Subcutaneous abdominal adipose tissue (tissue), 5 donors: ENCODE measurements at regions not wholly inside any gene's neighbourhood (a gene's known extent, or its start where the extent isn't known, plus 50 kb on each side); places are given as distances from the start of the nearest gene placed in this dataset.

Source experiments
- H3K27ac ChIP-seq: one replicate; pipeline ENCODE4 v1.7.0; 2013; ENCODE audit warnings: low read depth, mild to moderate bottlenecking, inconsistent platforms, low read length, moderate library complexity
- H3K27me3 ChIP-seq, 5 donors: one replicate each; pipeline ENCODE4 v1.7.0; 2013; ENCODE audit warnings: low read length in 5 of 5, inconsistent platforms in 1 of 5; ENCODE audit not compliant: control insufficient read depth in 5 of 5, insufficient read depth in 4 of 5
- H3K36me3 ChIP-seq, 5 donors: one replicate each; pipeline ENCODE4 v1.7.0; 2013; ENCODE audit warnings: low read length in 5 of 5; ENCODE audit not compliant: control insufficient read depth in 5 of 5, insufficient read depth in 5 of 5
- H3K4me1 ChIP-seq, 5 donors: one replicate each; pipeline ENCODE4 v1.7.0; 2013; ENCODE audit warnings: low read length in 5 of 5, mild to moderate bottlenecking in 3 of 5, moderate library complexity in 1 of 5; ENCODE audit not compliant: control insufficient read depth in 5 of 5, insufficient read depth in 5 of 5
- H3K4me3 ChIP-seq, 5 donors: one replicate each; pipeline ENCODE4 v1.7.0; 2013; ENCODE audit warnings: low read length in 5 of 5, low read depth in 1 of 5
- H3K9ac ChIP-seq, 5 donors: one replicate each; pipeline ENCODE4 v1.7.0; 2013; ENCODE audit warnings: low read length in 5 of 5, mild to moderate bottlenecking in 4 of 5, moderate library complexity in 3 of 5
- H3K9me3 ChIP-seq, 5 donors: one replicate each; pipeline ENCODE4 v1.7.0; 2013; ENCODE audit warnings: low read length in 5 of 5; ENCODE audit not compliant: control insufficient read depth in 5 of 5
- donor health status: healthy.
- donor health status: healthy.
- donor health status: healthy.
- donor health status: healthy.
- donor health status: healthy.

GRCh38 chr3:197432384-197433127 lies 123.2 kb downstream of the BDH1 start:
- H3K9me3 ChIP-seq: no peaks in the 10 kb centered on the region
- H3K4me1 ChIP-seq: peaks cover 0 to 8% (median 0%) of the 10 kb centered on the region in 5 donors
- H3K27me3 ChIP-seq: peaks cover 0 to 5% (median 5%) of the 10 kb centered on the region in 5 donors
- H3K36me3 ChIP-seq: no peaks in the 10 kb centered on the region
- no peak overlapping the region for H3K9ac ChIP-seq
- no peak overlapping the region for H3K27ac ChIP-seq
- no peak overlapping the region for H3K4me3 ChIP-seq

GRCh38 chr3:197431346-197431910 lies 124.3 kb downstream of the BDH1 start:
- Histone ChIP-seq H3K9me3 (no peaks in the 10 kb centered on the region), H3K27ac (no peak overlapping the region), H3K36me3 (no peaks in the 10 kb centered on the region), H3K4me1 (peaks cover 0 to 8% (median 0%) of the 10 kb centered on the region in 5 donors), H3K4me3 (no peak overlapping the region), H3K9ac (no peak overlapping the region), H3K27me3 (peaks cover 0 to 5% (median 5%) of the 10 kb centered on the region in 5 donors)

GRCh38 chr3:197430934-197431333 lies 124.8 kb downstream of the BDH1 start:
- Histone ChIP-seq H3K27ac (no peak overlapping the region), H3K9ac (no peak overlapping the region), H3K9me3 (no peaks in the 10 kb centered on the region), H3K27me3 (peaks cover 0 to 5% (median 5%) of the 10 kb centered on the region in 5 donors), H3K4me1 (peaks cover 0 to 8% (median 0%) of the 10 kb centered on the region in 5 donors), H3K4me3 (no peak overlapping the region), H3K36me3 (no peaks in the 10 kb centered on the region)

GRCh38 chr3:197430502-197430901 lies 125.3 kb downstream of the BDH1 start:
- Histone ChIP-seq H3K27ac (no peak overlapping the region), H3K27me3 (peaks cover 0 to 5% (median 5%) of the 10 kb centered on the region in 5 donors), H3K4me1 (peaks cover 0 to 8% (median 0%) of the 10 kb centered on the region in 5 donors)

GRCh38 chr3:197428952-197429351 lies 126.8 kb downstream of the BDH1 start:
- Histone ChIP-seq H3K4me1 (peaks cover 0 to 8% (median 0%) of the 10 kb centered on the region in 5 donors), H3K9ac (no peak overlapping the region), H3K27ac (no peak overlapping the region), H3K4me3 (no peak overlapping the region), H3K9me3 (no peaks in the 10 kb centered on the region), H3K36me3 (no peaks in the 10 kb centered on the region), H3K27me3 (peaks cover 3 to 11% (median 5%) of the 10 kb centered on the region in 5 donors)

More at GRCh38 chr3:197430502-197430901, 125.3 kb downstream of the BDH1 start:
- no peak overlapping the region for H3K4me3 ChIP-seq
- no peaks in the 10 kb centered on the region for H3K36me3 ChIP-seq
- no peak overlapping the region for H3K9ac ChIP-seq
- H3K9me3 ChIP-seq: no peaks in the 10 kb centered on the region

- peaks cover 0 to 8% (median 0%) of the 10 kb centered on the region in 5 donors for H3K4me1 ChIP-seq
- no peak overlapping the region for H3K27ac ChIP-seq
- H3K4me3 ChIP-seq: no peak overlapping the region
- H3K9ac ChIP-seq: no peak overlapping the region
- H3K27me3 ChIP-seq: peaks cover 3 to 11% (median 5%) of the 10 kb centered on the region in 5 donors
- H3K9me3 ChIP-seq: no peaks in the 10 kb centered on the region
- H3K36me3 ChIP-seq: no peaks in the 10 kb centered on the region
Measured at GRCh38 chr3:197428117-197428801, 127.5 kb downstream of the BDH1 start.

- no peak overlapping the region for H3K27ac ChIP-seq
- H3K9me3 ChIP-seq: no peaks in the 10 kb centered on the region
- H3K9ac ChIP-seq: no peak overlapping the region
- no peak overlapping the region for H3K4me3 ChIP-seq
- H3K4me1 ChIP-seq: peaks cover 0 to 8% (median 0%) of the 10 kb centered on the region in 5 donors
- peaks cover 5 to 11% (median 5%) of the 10 kb centered on the region in 5 donors for H3K27me3 ChIP-seq
- H3K36me3 ChIP-seq: no peaks in the 10 kb centered on the region
Measured at GRCh38 chr3:197427021-197427420, 128.6 kb upstream of the DLG1 start.

GRCh38 chr3:197426121-197426566 lies 127.7 kb upstream of the DLG1 start:
- no peaks in the 10 kb centered on the region for H3K9me3 ChIP-seq
- H3K4me1 ChIP-seq: peaks cover 0 to 4% (median 0%) of the 10 kb centered on the region in 5 donors
- H3K27ac ChIP-seq: no peak overlapping the region
- no peak overlapping the region for H3K9ac ChIP-seq
- H3K27me3 ChIP-seq: peaks cover 5 to 11% (median 5%) of the 10 kb centered on the region in 5 donors
- no peaks in the 10 kb centered on the region for H3K36me3 ChIP-seq
- H3K4me3 ChIP-seq: no peak overlapping the region

- Histone ChIP-seq H3K27me3 (peaks cover 5 to 11% (median 5%) of the 10 kb centered on the region in 5 donors), H3K27ac (no peak overlapping the region), H3K36me3 (no peaks in the 10 kb centered on the region), H3K4me3 (no peak overlapping the region), H3K4me1 (peaks cover 0 to 2% (median 0%) of the 10 kb centered on the region in 5 donors), H3K9me3 (no peaks in the 10 kb centered on the region), H3K9ac (no peak overlapping the region)
Measured at GRCh38 chr3:197425485-197426120, 127.2 kb upstream of the DLG1 start.
